Upper lobe of left lung (tissue), 4 donors: ENCODE measurements at regions not wholly inside any gene's neighbourhood (a gene's known extent, or its start where the extent isn't known, plus 50 kb on each side); places are given as distances from the start of the nearest gene placed in this dataset.

Source experiments
- EP300 ChIP-seq, 4 donors: sonication (generic); formaldehyde crosslinking; IDR thresholded peaks; one replicate each; pipeline ENCODE4 v1.5.1; 2017; ENCODE audit warnings: antibody characterized with exemption in 4 of 4, control low read depth in 2 of 4
- POLR2A ChIP-seq, 4 donors: fragments of 450-650 bp; IDR thresholded peaks; one replicate each; pipeline ENCODE4 v1.5.1; 2016 to 2017; ENCODE audit warnings: antibody characterized with exemption in 4 of 4, mild to moderate bottlenecking in 2 of 4
- TF ChIP-seq, protein P1 (sequence below), 6 experiments: fragments of 450-650 bp in 4 of 6; fragments of 200-600 bp in 2 of 6; sonication (generic) in 2 of 6; IDR thresholded peaks; one replicate each; pipeline ENCODE4 v1.5.1; 2016 to 2019; ENCODE audit warnings: antibody characterized with exemption in 6 of 6

DNA sequence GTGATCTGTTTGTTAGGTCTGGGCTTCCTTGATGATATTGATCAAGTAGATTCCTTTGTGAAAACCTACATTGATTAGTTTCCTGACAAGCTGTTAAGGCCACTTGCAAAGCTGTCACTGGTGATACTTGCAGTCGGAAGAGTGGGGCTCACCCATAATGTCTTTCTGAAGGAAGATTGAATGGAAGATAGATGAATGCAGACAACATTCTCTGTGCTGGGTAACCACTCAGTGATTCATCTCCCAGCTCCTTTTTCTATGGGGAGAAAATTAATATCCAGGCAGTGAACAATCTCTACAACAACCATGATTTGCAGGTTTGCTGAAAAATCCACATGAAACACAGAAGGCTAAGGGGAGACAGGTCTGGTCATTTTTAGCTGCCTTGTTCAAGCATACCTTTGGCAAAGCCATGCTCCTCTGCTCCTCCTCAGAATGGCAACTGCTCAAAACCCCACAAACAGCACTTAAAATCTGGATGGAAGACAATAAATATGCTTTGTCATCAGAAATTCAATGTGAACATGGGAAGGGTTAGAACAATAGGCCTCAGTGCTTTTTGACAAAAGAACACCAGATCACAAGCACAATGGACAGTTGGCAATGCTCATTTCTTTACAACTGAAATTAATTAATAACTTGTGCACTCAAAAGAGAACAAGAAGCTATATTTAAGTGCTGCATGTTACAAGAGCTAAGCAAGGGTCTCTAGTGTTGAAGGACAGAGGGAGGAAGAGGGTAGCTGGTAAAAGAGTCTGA is 495.4 kb downstream of the TOX3 start:
- TF ChIP-seq, protein P1, sequence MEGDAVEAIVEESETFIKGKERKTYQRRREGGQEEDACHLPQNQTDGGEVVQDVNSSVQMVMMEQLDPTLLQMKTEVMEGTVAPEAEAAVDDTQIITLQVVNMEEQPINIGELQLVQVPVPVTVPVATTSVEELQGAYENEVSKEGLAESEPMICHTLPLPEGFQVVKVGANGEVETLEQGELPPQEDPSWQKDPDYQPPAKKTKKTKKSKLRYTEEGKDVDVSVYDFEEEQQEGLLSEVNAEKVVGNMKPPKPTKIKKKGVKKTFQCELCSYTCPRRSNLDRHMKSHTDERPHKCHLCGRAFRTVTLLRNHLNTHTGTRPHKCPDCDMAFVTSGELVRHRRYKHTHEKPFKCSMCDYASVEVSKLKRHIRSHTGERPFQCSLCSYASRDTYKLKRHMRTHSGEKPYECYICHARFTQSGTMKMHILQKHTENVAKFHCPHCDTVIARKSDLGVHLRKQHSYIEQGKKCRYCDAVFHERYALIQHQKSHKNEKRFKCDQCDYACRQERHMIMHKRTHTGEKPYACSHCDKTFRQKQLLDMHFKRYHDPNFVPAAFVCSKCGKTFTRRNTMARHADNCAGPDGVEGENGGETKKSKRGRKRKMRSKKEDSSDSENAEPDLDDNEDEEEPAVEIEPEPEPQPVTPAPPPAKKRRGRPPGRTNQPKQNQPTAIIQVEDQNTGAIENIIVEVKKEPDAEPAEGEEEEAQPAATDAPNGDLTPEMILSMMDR (IDR thresholded peaks at IDR 0.05) = no peak
- no peak for TF ChIP-seq POLR2A (IDR thresholded peaks at IDR 0.05)
- no peak for TF ChIP-seq EP300 (IDR thresholded peaks at IDR 0.05)
